ENCODE measurements at regions not wholly inside any gene's neighbourhood (a gene's known extent, or its start where the extent isn't known, plus 50 kb on each side); places are given as distances from the start of the nearest gene placed in this dataset.

DNA sequence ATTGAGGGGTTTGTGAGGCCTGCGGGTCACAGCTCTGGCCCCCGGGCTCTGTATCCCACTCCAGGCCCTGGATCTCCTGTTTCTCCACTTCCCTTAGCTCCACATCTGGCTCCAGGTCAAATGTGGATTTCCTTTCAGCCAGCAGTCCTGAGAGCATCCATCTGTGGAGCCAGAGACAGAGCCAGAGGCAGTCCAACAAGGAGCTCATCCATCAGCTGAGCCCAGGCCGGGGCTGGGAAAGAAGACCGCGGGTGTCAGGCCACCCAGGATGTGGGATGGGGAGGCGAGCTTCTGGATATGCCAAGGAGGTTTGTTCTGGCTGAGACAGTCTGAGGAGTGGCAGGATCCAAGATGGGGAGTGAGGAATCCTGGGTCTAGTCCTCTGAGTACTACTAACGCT lies 91.7 kb downstream of the EFNB1 start:
- TF ChIP-seq, protein P1, sequence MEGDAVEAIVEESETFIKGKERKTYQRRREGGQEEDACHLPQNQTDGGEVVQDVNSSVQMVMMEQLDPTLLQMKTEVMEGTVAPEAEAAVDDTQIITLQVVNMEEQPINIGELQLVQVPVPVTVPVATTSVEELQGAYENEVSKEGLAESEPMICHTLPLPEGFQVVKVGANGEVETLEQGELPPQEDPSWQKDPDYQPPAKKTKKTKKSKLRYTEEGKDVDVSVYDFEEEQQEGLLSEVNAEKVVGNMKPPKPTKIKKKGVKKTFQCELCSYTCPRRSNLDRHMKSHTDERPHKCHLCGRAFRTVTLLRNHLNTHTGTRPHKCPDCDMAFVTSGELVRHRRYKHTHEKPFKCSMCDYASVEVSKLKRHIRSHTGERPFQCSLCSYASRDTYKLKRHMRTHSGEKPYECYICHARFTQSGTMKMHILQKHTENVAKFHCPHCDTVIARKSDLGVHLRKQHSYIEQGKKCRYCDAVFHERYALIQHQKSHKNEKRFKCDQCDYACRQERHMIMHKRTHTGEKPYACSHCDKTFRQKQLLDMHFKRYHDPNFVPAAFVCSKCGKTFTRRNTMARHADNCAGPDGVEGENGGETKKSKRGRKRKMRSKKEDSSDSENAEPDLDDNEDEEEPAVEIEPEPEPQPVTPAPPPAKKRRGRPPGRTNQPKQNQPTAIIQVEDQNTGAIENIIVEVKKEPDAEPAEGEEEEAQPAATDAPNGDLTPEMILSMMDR (IDR thresholded peaks at IDR 0.05): no peak
- TF ChIP-seq POLR2AphosphoS5 (IDR thresholded peaks at IDR 0.05) (no peak), POLR2A (IDR thresholded peaks at IDR 0.05) (no peak), EP300 (IDR thresholded peaks at IDR 0.05) (no peak)

All from stomach (tissue), 4 donors.